Ovary (tissue), 7 donors: ENCODE measurements at regions not wholly inside any gene's neighbourhood (a gene's known extent, or its start where the extent isn't known, plus 50 kb on each side); places are given as distances from the start of the nearest gene placed in this dataset.
A peak's percentile ranks its signal among the peaks of the same experiment; 100 is the strongest.

Experiments
- DNase-seq, 5 donors: peaks; one replicate each; pipeline ENCODE4 v3.0.0-alpha.2; 2019 to 2020
- H3K27ac ChIP-seq, 2 donors: fragments of 200-600 bp; one replicate each; pipeline versions ENCODE4 v1.5.1 to v1.8.0; 2019 to 2022
- H3K27me3 ChIP-seq: fragments of 200-600 bp; one replicate; pipeline ENCODE4 v1.8.0; 2022
- H3K36me3 ChIP-seq: fragments of 200-600 bp; sonication (generic); one replicate; pipeline ENCODE4 v1.5.1; 2019
- H3K4me1 ChIP-seq: one replicate; pipeline ENCODE4 v1.8.1; 2013; ENCODE audit warnings: mild to moderate bottlenecking, moderate library complexity; ENCODE audit not compliant: insufficient read depth
- H3K4me3 ChIP-seq: fragments of 200-600 bp; sonication (generic); one replicate; pipeline ENCODE4 v1.5.1; 2017
- H3K9me3 ChIP-seq, 2 donors: fragments of 200-600 bp in 1 of 2; sonication (generic) in 1 of 2; one replicate each; pipeline versions ENCODE4 v1.5.1 to v1.8.1; 2013 to 2019; ENCODE audit warnings: mild to moderate bottlenecking in 1 of 2, moderate library complexity in 1 of 2
- CTCF ChIP-seq, 3 donors: fragments of 450-650 bp in 2 of 3; fragments of 200-600 bp in 1 of 3; IDR thresholded peaks; one replicate each; pipeline versions ENCODE4 v1.5.1 to v1.8.0; 2016 to 2022; ENCODE audit warnings: antibody characterized with exemption in 3 of 3, mild to moderate bottlenecking in 1 of 3
- EP300 ChIP-seq: sonication (generic); formaldehyde crosslinking; IDR thresholded peaks from one replicate; pipeline ENCODE4 v1.6.1; 2017; ENCODE audit warnings: antibody characterized with exemption
- POLR2A ChIP-seq: fragments of 450-650 bp; IDR thresholded peaks from one replicate; pipeline ENCODE4 v1.6.1; 2017; ENCODE audit warnings: antibody characterized with exemption, mild to moderate bottlenecking, moderate library complexity
- WGBS, 3 donors: extraction: QIAGEN DNeasy Blood & Tissue Kit in 1 of 3; methylation state at CpG; one replicate each; pipeline versions ENCODE4 v1.1.5 to v1.1.7; 2013 to 2017; 5-methylcytosine and 5-hydroxymethylcytosine counted together
- intact Hi-C, 4 donors: fragments of 100-400 bp; cut with DNase I; formaldehyde crosslinking; loops; one replicate each; pipeline versions ENCODE4 v1.11.0 to v1.15.1; 2022 to 2023
- donor health status: DM: no; HTN: no; CAD: no; lungs with moderate emphysema.
- donor health status: DM: no; HTN: no; CAD: no.
- donor health status: Bipolar disorder and iron deficiency.
- donor health status: DM: no; HTN: no; CAD: no.
- donor health status: DM: yes; HTN: yes; CAD: no.

GRCh38 chr2:71937396-71937795 lies 210.3 kb downstream of the CYP26B1 start:
- Histone ChIP-seq H3K27ac (no peak overlapping the region), H3K4me1 (no peaks in the 10 kb centered on the region), H3K36me3 (no peaks in the 10 kb centered on the region), H3K27me3 (no peaks in the 10 kb centered on the region), H3K4me3 (no peak overlapping the region), H3K9me3 (no peaks in the 10 kb centered on the region)
- no peak for DNase-seq
- WGBS, 3 donors = 73 to 93% (median 92%) methylated on average over 1 of the region's 1 CpG
- intact Hi-C loops = no loop called here
- TF ChIP-seq CTCF (IDR thresholded peaks at IDR 0.05) = no peak
- TF ChIP-seq EP300 = no peak
- no peak for TF ChIP-seq POLR2A

- H3K36me3 ChIP-seq = no peaks in the 10 kb centered on the region
- intact Hi-C loops = no loop called here
- no peaks in the 10 kb centered on the region for H3K27me3 ChIP-seq
- no peak overlapping the region for H3K27ac ChIP-seq
- WGBS, 3 donors = 79 to 90% (median 84%) methylated on average over 5 of the region's 5 CpGs
- TF ChIP-seq CTCF (IDR thresholded peaks at IDR 0.05) = no peak
- no peak for TF ChIP-seq POLR2A
- no peak for TF ChIP-seq EP300
- no peak overlapping the region for H3K4me3 ChIP-seq
- DNase-seq = no peak
- H3K9me3 ChIP-seq = no peaks in the 10 kb centered on the region
- no peaks in the 10 kb centered on the region for H3K4me1 ChIP-seq
Observed at GRCh38 chr2:71936076-71937030, 211.3 kb downstream of the CYP26B1 start.

DNA sequence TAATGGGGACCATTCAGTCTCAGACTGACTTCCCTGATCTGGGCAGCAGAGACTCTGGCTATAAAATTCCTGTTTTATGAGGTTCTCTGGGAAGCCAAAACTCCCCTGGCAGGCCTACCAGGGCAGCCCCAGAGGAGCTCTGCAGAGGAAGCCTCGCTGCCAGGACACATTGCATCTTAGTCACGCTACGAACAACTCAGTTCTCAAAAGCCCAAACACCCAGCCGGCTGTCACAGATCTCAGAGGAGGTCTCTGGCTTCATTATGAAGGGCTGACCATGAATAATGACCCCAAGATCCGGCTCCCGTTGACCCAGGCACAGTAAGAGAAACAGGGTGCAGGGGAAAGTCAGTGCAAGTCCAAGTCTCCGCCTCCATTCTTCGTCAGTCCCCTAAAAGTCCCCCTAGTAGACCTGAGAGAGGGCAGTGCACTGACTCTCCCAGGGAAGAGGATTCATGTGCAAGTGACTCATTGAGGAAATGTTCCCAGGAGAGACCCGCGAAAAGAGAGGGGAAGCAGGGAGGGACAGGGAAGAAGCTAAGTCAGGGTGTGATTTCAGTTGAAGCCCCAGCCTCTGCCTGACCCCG lies 212.3 kb downstream of the CYP26B1 start:
- no peak for DNase-seq
- no peaks in the 10 kb centered on the region for H3K9me3 ChIP-seq
- H3K27ac ChIP-seq = no peak overlapping the region
- TF ChIP-seq CTCF (IDR thresholded peaks at IDR 0.05) = no peak
- no peak for TF ChIP-seq EP300
- no peak for TF ChIP-seq POLR2A
- 46 to 66% (median 59%) methylated on average over 11 of the region's 11 CpGs for WGBS, 3 donors
- no peaks in the 10 kb centered on the region for H3K4me1 ChIP-seq
- intact Hi-C loops = no loop called here
- H3K36me3 ChIP-seq = no peaks in the 10 kb centered on the region
- no peak overlapping the region for H3K4me3 ChIP-seq
- H3K27me3 ChIP-seq = no peaks in the 10 kb centered on the region

DNA sequence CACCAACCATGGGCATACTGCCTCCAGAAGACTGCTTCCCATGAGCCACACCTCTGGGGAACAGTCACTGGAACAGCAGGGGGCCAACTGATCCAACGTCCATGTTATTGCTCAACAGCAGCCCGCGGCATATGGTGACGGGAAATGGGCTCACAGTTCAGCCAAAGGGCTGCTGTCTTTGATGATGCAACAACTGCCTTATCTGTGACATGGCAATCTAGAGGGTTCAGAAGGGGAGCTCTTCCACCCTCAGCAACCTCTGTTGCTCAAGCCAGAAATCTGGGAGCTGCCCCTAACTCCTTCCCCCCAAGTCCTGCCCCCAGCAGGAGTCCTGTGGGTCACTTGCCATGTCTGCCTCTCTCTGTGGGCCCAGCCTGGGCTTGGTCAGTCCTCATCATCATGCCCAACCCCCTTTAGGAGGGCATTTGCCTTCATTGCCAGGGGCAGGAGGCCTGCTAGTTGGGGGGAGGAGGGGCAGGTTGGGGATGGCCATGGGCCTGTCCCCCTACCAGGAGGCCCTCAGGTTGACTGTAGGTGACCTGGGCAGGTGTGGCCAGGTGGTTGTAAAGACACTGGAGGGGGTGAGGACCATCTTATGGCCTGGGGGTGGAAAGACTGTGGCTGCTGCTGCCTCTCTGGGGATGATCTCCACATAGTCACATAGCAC lies 212.9 kb downstream of the CYP26B1 start:
- TF ChIP-seq EP300 (peak; percentile 69), CTCF (IDR thresholded peaks at IDR 0.05) (no peak)
- Histone ChIP-seq H3K9me3 (no peaks in the 10 kb centered on the region), H3K27me3 (no peaks in the 10 kb centered on the region), H3K27ac (no peak overlapping the region), H3K36me3 (no peaks in the 10 kb centered on the region), H3K4me3 (no peak overlapping the region), H3K4me1 (no peaks in the 10 kb centered on the region)
- intact Hi-C loops = no loop called here
- WGBS, 3 donors = 62 to 89% (median 85%) methylated on average over 4 of the region's 4 CpGs
- DNase-seq = peak in 1 of 5 donors; percentile 28
